ENCODE measurements at regions not wholly inside any gene's neighbourhood (a gene's known extent, or its start where the extent isn't known, plus 50 kb on each side); places are given as distances from the start of the nearest gene placed in this dataset.

- TF ChIP-seq MAFK (IDR thresholded peaks at IDR 0.05; ENCODE audit: partially characterized antibody): no peak
- no peak for TF ChIP-seq RAD21 (conservative IDR thresholded peaks at IDR 0.05 in 1 of 2, IDR thresholded peaks at IDR 0.05 in 1 of 2)
- no peak for TF ChIP-seq RNF2 (IDR thresholded peaks at IDR 0.05; ENCODE audit: borderline replicate concordance, low read depth)
- TF ChIP-seq ZNF302 (CRISPR knock-in tag; IDR thresholded peaks at IDR 0.05): no peak
- no peak for TF ChIP-seq RCOR1 (IDR thresholded peaks at IDR 0.05; ENCODE audit: low read depth, low read length)
- TF ChIP-seq FOSB (CRISPR knock-in tag; IDR thresholded peaks at IDR 0.05): no peak
- TF ChIP-seq HOXB5 (CRISPR knock-in tag; IDR thresholded peaks at IDR 0.05): no peak
- no peak for TF ChIP-seq POLR2AphosphoS2 (conservative IDR thresholded peaks at IDR 0.05; ENCODE audit: low read length)
- no peak for TF ChIP-seq CEBPB (IDR thresholded peaks at IDR 0.05)
- no peak for TF ChIP-seq HOXB13 (CRISPR knock-in tag; IDR thresholded peaks at IDR 0.05; ENCODE audit: low read depth)
Observed at GRCh38 chr1:36723813-36724212, 241.1 kb upstream of the CSF3R start (continued).

DNA sequence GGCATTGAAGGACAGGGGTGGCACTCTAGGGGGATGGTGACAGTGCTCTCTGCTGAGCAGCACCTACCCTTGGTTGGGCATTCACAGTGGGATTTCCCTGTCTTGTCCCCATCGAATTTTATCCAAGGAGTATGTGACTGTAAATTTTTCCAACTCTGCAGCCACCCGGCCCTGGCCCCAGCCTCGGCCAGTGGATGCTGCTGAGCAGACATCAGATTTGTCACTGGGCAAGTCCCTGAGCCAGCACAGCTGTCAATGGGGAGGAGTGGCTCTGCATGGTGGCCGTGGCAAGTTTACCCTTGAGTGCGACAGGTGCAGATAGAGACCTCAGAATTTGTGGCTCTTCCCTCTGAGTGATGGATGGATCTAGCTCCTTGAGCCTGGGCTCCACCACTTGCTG lies 240.2 kb upstream of the CSF3R start:
- no peak for TF ChIP-seq HOXB5 (CRISPR knock-in tag; IDR thresholded peaks at IDR 0.05)
- no peak for TF ChIP-seq CHD2 (IDR thresholded peaks at IDR 0.05; ENCODE audit: low read length, partially characterized antibody)
- no peak for TF ChIP-seq FOXS1 (CRISPR knock-in tag; IDR thresholded peaks at IDR 0.05)
- no peak for TF ChIP-seq RCOR1 (IDR thresholded peaks at IDR 0.05; ENCODE audit: low read depth, low read length)
- TF ChIP-seq JUN (IDR thresholded peaks at IDR 0.05): no peak
- TF ChIP-seq KDM5A (IDR thresholded peaks at IDR 0.05): no peak
- TF ChIP-seq FOSB (CRISPR knock-in tag; IDR thresholded peaks at IDR 0.05): no peak
- no peak for TF ChIP-seq NR3C1 (IDR thresholded peaks at IDR 0.05)
- no peak for TF ChIP-seq RARB (CRISPR knock-in tag; IDR thresholded peaks at IDR 0.05)
- H3K4me2 ChIP-seq: no peak overlapping the region
- DNase-seq (ENCODE audit: low read depth in 1 of 2, low spot score in 1 of 2) (no peak), ATAC-seq (no peak), FAIRE-seq (no peak)
- ChIA-PET CTCF (no interaction called here), POLR2A (no interaction called here)
- 0% methylated on average over 4 of the region's 5 CpGs for WGBS (ENCODE audit: missing lambda C conversion rate)
- no peaks in the 10 kb centered on the region for H3K9me3 ChIP-seq
- no peak overlapping the region for H3K27ac ChIP-seq
- no peaks in the 10 kb centered on the region for H3K4me1 ChIP-seq
- H3K4me3 ChIP-seq: no peak overlapping the region

GRCh38 chr1:36721261-36721660 lies 238.5 kb upstream of the CSF3R start:
- no peak for ATAC-seq
- H3K4me2 ChIP-seq: no peak overlapping the region
- H3K9me3 ChIP-seq: no peaks in the 10 kb centered on the region
- 28% methylated on average over 5 of the region's 6 CpGs for WGBS (ENCODE audit: missing lambda C conversion rate)
- ChIA-PET CTCF (no interaction called here), POLR2A (no interaction called here)
- H3K4me1 ChIP-seq: no peaks in the 10 kb centered on the region
- no peak for FAIRE-seq
- no peak overlapping the region for H3K4me3 ChIP-seq
- no peak for DNase-seq (ENCODE audit: low read depth in 1 of 2, low spot score in 1 of 2)
- TF ChIP-seq POLR2A (IDR thresholded peaks at IDR 0.05; ENCODE audit: low read length): no peak
- no peak for TF ChIP-seq NPAS2 (CRISPR knock-in tag; IDR thresholded peaks at IDR 0.05; ENCODE audit: borderline replicate concordance)
- TF ChIP-seq RCOR1 (IDR thresholded peaks at IDR 0.05; ENCODE audit: low read depth, low read length): no peak
- no peak overlapping the region for H3K27ac ChIP-seq

DNA sequence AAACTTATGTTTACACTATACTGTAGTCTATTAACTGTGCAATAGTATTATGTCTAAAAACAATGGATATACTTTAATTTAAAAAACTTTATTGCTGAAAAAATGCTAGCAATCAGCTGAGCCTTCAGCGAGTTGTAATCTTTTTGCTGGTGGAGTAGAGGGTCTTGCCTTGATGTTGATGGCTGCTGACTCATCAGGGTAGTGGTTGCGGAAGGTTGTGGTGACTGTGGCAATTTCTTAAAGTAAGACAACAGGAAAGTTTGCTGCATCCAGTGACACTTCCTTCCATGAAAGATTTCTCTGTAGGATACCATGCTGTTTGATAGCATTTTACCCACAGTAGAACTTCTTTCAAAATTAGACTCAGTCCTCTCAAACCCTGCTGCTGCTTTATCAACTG lies 234.7 kb upstream of the CSF3R start:
- POLR2A ChIA-PET: no interaction called here
- no peak for FAIRE-seq
- CTCF ChIA-PET: no interaction called here
- no peak for ATAC-seq
- Histone ChIP-seq H3K9me3 (no peaks in the 10 kb centered on the region), H3K4me3 (no peak overlapping the region), H3K4me2 (no peak overlapping the region), H3K4me1 (no peaks in the 10 kb centered on the region), H3K27ac (no peak overlapping the region)
- no peak for DNase-seq (ENCODE audit: low read depth in 1 of 2, low spot score in 1 of 2)
- WGBS (ENCODE audit: missing lambda C conversion rate): 51% methylated on average over 2 of the region's 2 CpGs
- TF ChIP-seq MYC (IDR thresholded peaks at IDR 0.05; ENCODE audit: borderline replicate concordance, low read length): no peak
- no peak for TF ChIP-seq FOSB (CRISPR knock-in tag; IDR thresholded peaks at IDR 0.05)
- TF ChIP-seq NR3C1 (IDR thresholded peaks at IDR 0.05): no peak
- no peak for TF ChIP-seq MAFK (IDR thresholded peaks at IDR 0.05; ENCODE audit: partially characterized antibody)
- TF ChIP-seq ESRRA (IDR thresholded peaks at IDR 0.05; ENCODE audit: borderline replicate concordance, low read length): no peak
- TF ChIP-seq, protein P1, sequence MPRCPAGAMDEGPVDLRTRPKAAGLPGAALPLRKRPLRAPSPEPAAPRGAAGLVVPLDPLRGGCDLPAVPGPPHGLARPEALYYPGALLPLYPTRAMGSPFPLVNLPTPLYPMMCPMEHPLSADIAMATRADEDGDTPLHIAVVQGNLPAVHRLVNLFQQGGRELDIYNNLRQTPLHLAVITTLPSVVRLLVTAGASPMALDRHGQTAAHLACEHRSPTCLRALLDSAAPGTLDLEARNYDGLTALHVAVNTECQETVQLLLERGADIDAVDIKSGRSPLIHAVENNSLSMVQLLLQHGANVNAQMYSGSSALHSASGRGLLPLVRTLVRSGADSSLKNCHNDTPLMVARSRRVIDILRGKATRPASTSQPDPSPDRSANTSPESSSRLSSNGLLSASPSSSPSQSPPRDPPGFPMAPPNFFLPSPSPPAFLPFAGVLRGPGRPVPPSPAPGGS (IDR thresholded peaks at IDR 0.05): no peak
- TF ChIP-seq, protein P2, sequence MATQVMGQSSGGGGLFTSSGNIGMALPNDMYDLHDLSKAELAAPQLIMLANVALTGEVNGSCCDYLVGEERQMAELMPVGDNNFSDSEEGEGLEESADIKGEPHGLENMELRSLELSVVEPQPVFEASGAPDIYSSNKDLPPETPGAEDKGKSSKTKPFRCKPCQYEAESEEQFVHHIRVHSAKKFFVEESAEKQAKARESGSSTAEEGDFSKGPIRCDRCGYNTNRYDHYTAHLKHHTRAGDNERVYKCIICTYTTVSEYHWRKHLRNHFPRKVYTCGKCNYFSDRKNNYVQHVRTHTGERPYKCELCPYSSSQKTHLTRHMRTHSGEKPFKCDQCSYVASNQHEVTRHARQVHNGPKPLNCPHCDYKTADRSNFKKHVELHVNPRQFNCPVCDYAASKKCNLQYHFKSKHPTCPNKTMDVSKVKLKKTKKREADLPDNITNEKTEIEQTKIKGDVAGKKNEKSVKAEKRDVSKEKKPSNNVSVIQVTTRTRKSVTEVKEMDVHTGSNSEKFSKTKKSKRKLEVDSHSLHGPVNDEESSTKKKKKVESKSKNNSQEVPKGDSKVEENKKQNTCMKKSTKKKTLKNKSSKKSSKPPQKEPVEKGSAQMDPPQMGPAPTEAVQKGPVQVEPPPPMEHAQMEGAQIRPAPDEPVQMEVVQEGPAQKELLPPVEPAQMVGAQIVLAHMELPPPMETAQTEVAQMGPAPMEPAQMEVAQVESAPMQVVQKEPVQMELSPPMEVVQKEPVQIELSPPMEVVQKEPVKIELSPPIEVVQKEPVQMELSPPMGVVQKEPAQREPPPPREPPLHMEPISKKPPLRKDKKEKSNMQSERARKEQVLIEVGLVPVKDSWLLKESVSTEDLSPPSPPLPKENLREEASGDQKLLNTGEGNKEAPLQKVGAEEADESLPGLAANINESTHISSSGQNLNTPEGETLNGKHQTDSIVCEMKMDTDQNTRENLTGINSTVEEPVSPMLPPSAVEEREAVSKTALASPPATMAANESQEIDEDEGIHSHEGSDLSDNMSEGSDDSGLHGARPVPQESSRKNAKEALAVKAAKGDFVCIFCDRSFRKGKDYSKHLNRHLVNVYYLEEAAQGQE (IDR thresholded peaks at IDR 0.05): no peak
- no peak for TF ChIP-seq HDAC2 (IDR thresholded peaks at IDR 0.05)
- no peak for TF ChIP-seq CTCF (IDR thresholded peaks at IDR 0.05)
- TF ChIP-seq JUN (IDR thresholded peaks at IDR 0.05): no peak
- TF ChIP-seq ELK1 (IDR thresholded peaks at IDR 0.05; ENCODE audit: low read depth, low read length): no peak
- no peak for TF ChIP-seq RFX5 (IDR thresholded peaks at IDR 0.05)
- TF ChIP-seq HOXB13 (CRISPR knock-in tag; IDR thresholded peaks at IDR 0.05; ENCODE audit: low read depth): no peak
- TF ChIP-seq POLR2A (IDR thresholded peaks at IDR 0.05; ENCODE audit: low read length): no peak
- TF ChIP-seq RARB (CRISPR knock-in tag; IDR thresholded peaks at IDR 0.05): no peak

All from A549 (cell line).